HepG2 (cell line): ENCODE measurements at regions not wholly inside any gene's neighbourhood (a gene's known extent, or its start where the extent isn't known, plus 50 kb on each side); places are given as distances from the start of the nearest gene placed in this dataset.
A peak's percentile ranks its signal among the peaks of the same experiment; 100 is the strongest.

Experiments used
- ARID5B ChIP-seq: IDR thresholded peaks from 2 replicates; pipeline ENCODE4 v1.4.0; 2020; ENCODE audit warnings: mild to moderate bottlenecking, missing genetic modification reagents
- E2F2 ChIP-seq: sonication (generic); formaldehyde crosslinking; IDR thresholded peaks from 2 replicates; pipeline ENCODE4 v1.4.0; 2020; ENCODE audit warnings: missing genetic modification reagents, borderline replicate concordance
- GPBP1L1 ChIP-seq: sonication (generic); formaldehyde crosslinking; IDR thresholded peaks from 2 replicates; pipeline ENCODE4 v1.5.0; 2020; ENCODE audit warnings: mild to moderate bottlenecking, missing genetic modification reagents
- KAT2B ChIP-seq: fragments of 150-350 bp; IDR thresholded peaks from 2 replicates; pipeline ENCODE4 v1.6.1; 2014; ENCODE audit warnings: low read depth, low read length, borderline replicate concordance
- MIXL1 ChIP-seq: IDR thresholded peaks from 2 replicates; pipeline ENCODE4 v1.6.1; 2016
- NR1H2 ChIP-seq: sonication (generic); formaldehyde crosslinking; IDR thresholded peaks from 2 replicates; pipeline ENCODE4 v1.8.1; 2022; ENCODE audit warnings: low read depth, missing genetic modification reagents, borderline replicate concordance
- PBX2 ChIP-seq: IDR thresholded peaks from 2 replicates; pipeline ENCODE4 v1.6.1; 2016; ENCODE audit warnings: control low read depth
- SNRNP70 ChIP-seq: fragments of 200-400 bp; formaldehyde crosslinking; IDR thresholded peaks from 2 replicates; pipeline ENCODE4 v1.6.1; 2017; ENCODE audit warnings: mild to moderate bottlenecking, low read depth, low read length, moderate library complexity

- no peak for TF ChIP-seq PBX2 (CRISPR knock-in tag)
- no peak for TF ChIP-seq KAT2B
- TF ChIP-seq E2F2 (CRISPR knock-in tag) = no peak
- no peak for TF ChIP-seq NR1H2 (CRISPR knock-in tag)
- TF ChIP-seq GPBP1L1 = no peak
- TF ChIP-seq MIXL1 (CRISPR knock-in tag) = peak; percentile 74; the same call in 1 of the 2 replicates
- TF ChIP-seq SNRNP70 = no peak
- TF ChIP-seq ARID5B (CRISPR knock-in tag) = peak; percentile 42; the same call in 1 of the 2 replicates
These were observed 184.1 kb downstream of the CCER1 start (continued) for GRCh38 chr12:90770861-90771260.
